Panc1 (cell line): ENCODE measurements at regions not wholly inside any gene's neighbourhood (a gene's known extent, or its start where the extent isn't known, plus 50 kb on each side); places are given as distances from the start of the nearest gene placed in this dataset.

Experiments
- ATAC-seq: fragments of 200-7000 bp; cut with Tn5 transposase; 2 replicates; pipeline ENCODE4 v1.9.1; 2020; ENCODE audit warnings: mild to moderate bottlenecking, moderate library complexity
- BruUV-seq: library from RNA; stranded (reverse); fragments of 400-500 nt; replicated peaks from 2 replicates; lab custom pipeline; 2021; lab: Mats Ljungman, UMichigan
- CTCF ChIA-PET: fragments of 300-600 bp; sonication (Branson Sonifier 250); formaldehyde crosslinking; loops from one replicate; lab custom pipeline; 2022; ENCODE audit warnings: antibody characterized with exemption; lab: Charles Lee
- POLR2A ChIA-PET: fragments of 300-600 bp; sonication (Branson Sonifier 250); formaldehyde crosslinking; loops from one replicate; lab custom pipeline; 2022; ENCODE audit warnings: antibody characterized with exemption; lab: Charles Lee
- DNase-seq: peaks from one replicate; pipeline ENCODE4 v3.0.0-alpha.2; 2010; ENCODE audit warnings: low read depth, low spot score
- H3K27ac ChIP-seq: 2 replicates; pipeline ENCODE4 v1.5.1; 2011; ENCODE audit warnings: mild to moderate bottlenecking, low read length, inconsistent platforms
- H3K27me3 ChIP-seq: fragments of 200-500 bp; sonication (Bioruptor generic); 2 replicates; pipeline ENCODE4 v1.6.0; 2014; ENCODE audit warnings: low read length, inconsistent platforms; ENCODE audit not compliant: control insufficient read depth, insufficient read depth
- H3K36me3 ChIP-seq: fragments of 200-500 bp; sonication (Bioruptor generic); 2 replicates; pipeline ENCODE4 v1.5.1; 2014; ENCODE audit warnings: inconsistent platforms, mild to moderate bottlenecking, low read length, moderate library complexity; ENCODE audit not compliant: control insufficient read depth, insufficient read depth
- H3K4me1 ChIP-seq: 2 replicates; pipeline ENCODE4 v1.5.1; 2011; ENCODE audit warnings: inconsistent platforms, mild to moderate bottlenecking, low read length, moderate library complexity; ENCODE audit not compliant: control insufficient read depth, insufficient read depth
- H3K4me3 ChIP-seq, 2 experiments: 2 replicates each; pipeline ENCODE4 v1.5.1; 2011 to 2012; ENCODE audit warnings: low read depth in 2 of 2, low read length in 2 of 2, mild to moderate bottlenecking in 2 of 2, inconsistent platforms in 1 of 2, moderate library complexity in 1 of 2
- H3K9me3 ChIP-seq: fragments of 200-500 bp; sonication (Bioruptor generic); 2 replicates; pipeline ENCODE4 v1.5.1; 2014; ENCODE audit warnings: low read depth, mild to moderate bottlenecking, inconsistent platforms, low read length, moderate library complexity; ENCODE audit not compliant: control insufficient read depth, insufficient read depth
- CTCF ChIP-seq: fragments of 450-650 bp; IDR thresholded peaks from 2 replicates; pipeline ENCODE4 v1.5.1; 2017; ENCODE audit warnings: mild to moderate bottlenecking
- POLR2AphosphoS5 ChIP-seq: IDR thresholded peaks from 2 replicates; pipeline ENCODE4 v1.6.1; 2012; ENCODE audit warnings: mild to moderate bottlenecking, low read depth, low read length, moderate library complexity
- REST ChIP-seq, 2 experiments: IDR thresholded peaks; 2 replicates each; pipeline ENCODE4 v1.6.1; 2011 to 2012; ENCODE audit warnings: low read depth in 2 of 2, control low read depth in 1 of 2, low read length in 1 of 2, mild to moderate bottlenecking in 1 of 2, moderate library complexity in 1 of 2; ENCODE audit not compliant: insufficient read depth in 1 of 2
- SIN3A ChIP-seq: IDR thresholded peaks from 2 replicates; pipeline ENCODE4 v1.6.1; 2012; ENCODE audit warnings: low read depth, mild to moderate bottlenecking, low read length, moderate library complexity, borderline replicate concordance; ENCODE audit not compliant: insufficient read depth
- TCF7L2 ChIP-seq: IDR thresholded peaks from 2 replicates; pipeline ENCODE4 v1.6.1; 2011; ENCODE audit warnings: mild to moderate bottlenecking, low read depth, low read length, inconsistent platforms
- in situ Hi-C: cut with HindIII; loops from 2 replicates; pipeline ENCODE4 v1.10.0; 2016; ENCODE audit warnings: low sequenced_read_pairs, low pct_unique_long_range_greater_than_20kb
- intact Hi-C: fragments of 100-400 bp; cut with micrococcal nuclease; formaldehyde crosslinking; loops from one replicate; pipeline ENCODE4 v1.10.0; 2022; ENCODE audit not compliant: unreplicated experiment

- no TSS peak for BruUV-seq
- H3K36me3 ChIP-seq: no peaks in the 10 kb centered on the region
- TF ChIP-seq POLR2AphosphoS5 (no peak), CTCF (no peak), REST (IDR thresholded peaks at IDR 0.05; ENCODE audit: insufficient read depth in 1 of 2, low read depth in 2 of 2, low read length in 1 of 2) (no peak), TCF7L2 (no peak), SIN3A (no peak)
- no peak overlapping the region for H3K27ac ChIP-seq
- CTCF ChIA-PET: no interaction called here
- intact Hi-C loops (no loop called here), in situ Hi-C loops (no loop called here)
- ATAC-seq (no peak), DNase-seq (no peak)
- no peak overlapping the region for H3K4me3 ChIP-seq
- no peaks in the 10 kb centered on the region for H3K27me3 ChIP-seq
- POLR2A ChIA-PET: no interaction called here
- H3K9me3 ChIP-seq: no peaks in the 10 kb centered on the region
- H3K4me1 ChIP-seq: no peaks in the 10 kb centered on the region
Observed at GRCh38 chr1:98034505-98034904, 113.7 kb upstream of the DPYD start.

GRCh38 chr1:98032958-98033357, 112.1 kb upstream of the DPYD start:
- Histone ChIP-seq H3K9me3 (no peaks in the 10 kb centered on the region), H3K4me3 (no peak overlapping the region), H3K27ac (no peak overlapping the region), H3K27me3 (no peaks in the 10 kb centered on the region), H3K4me1 (no peaks in the 10 kb centered on the region; the same call in 1 of the 2 replicates), H3K36me3 (no peaks in the 10 kb centered on the region)
- ATAC-seq (no peak), DNase-seq (no peak)
- in situ Hi-C loops (no loop called here), intact Hi-C loops (no loop called here)
- BruUV-seq: no TSS peak
- ChIA-PET POLR2A (no interaction called here), CTCF (no interaction called here)
- no peak for TF ChIP-seq POLR2AphosphoS5
- no peak for TF ChIP-seq REST (IDR thresholded peaks at IDR 0.05; ENCODE audit: insufficient read depth in 1 of 2, low read depth in 2 of 2, low read length in 1 of 2)
- no peak for TF ChIP-seq SIN3A
- TF ChIP-seq CTCF: no peak
- no peak for TF ChIP-seq TCF7L2
